Tibial nerve (tissue), 3 donors: ENCODE measurements at regions not wholly inside any gene's neighbourhood (a gene's known extent, or its start where the extent isn't known, plus 50 kb on each side); places are given as distances from the start of the nearest gene placed in this dataset.

Source experiments
- CTCF ChIP-seq, 5 experiments: fragments of 200-600 bp in 3 of 5; fragments of 450-650 bp in 2 of 5; sonication (generic) in 3 of 5; IDR thresholded peaks; one replicate each; pipeline ENCODE4 v1.5.1; 2016 to 2019; ENCODE audit warnings: antibody characterized with exemption in 5 of 5, mild to moderate bottlenecking in 3 of 5, moderate library complexity in 2 of 5
- POLR2A ChIP-seq, 2 donors: fragments of 450-650 bp; IDR thresholded peaks; one replicate each; pipeline ENCODE4 v1.6.1; 2017; ENCODE audit warnings: antibody characterized with exemption in 2 of 2, mild to moderate bottlenecking in 2 of 2, moderate library complexity in 2 of 2

- TF ChIP-seq CTCF (IDR thresholded peaks at IDR 0.05): no peak
- TF ChIP-seq POLR2A (IDR thresholded peaks at IDR 0.05): no peak
Measured at GRCh38 chr10:60532696-60533468, 143.2 kb upstream of the ANK3 start.
